Keratinocyte (primary cell): ENCODE measurements at regions not wholly inside any gene's neighbourhood (a gene's known extent, or its start where the extent isn't known, plus 50 kb on each side); places are given as distances from the start of the nearest gene placed in this dataset.

Experiments used
- DNase-seq: peaks from one replicate; pipeline ENCODE4 v3.0.0-alpha.2; 2011; ENCODE audit warnings: low read depth, missing footprints, low spot score
- FAIRE-seq: peaks from 2 replicates; lab custom pipeline; 2011; peaks lifted over from hg19 to GRCh38; lab: Jason Lieb, UNC
- H2AFZ ChIP-seq: 2 replicates; pipeline ENCODE4 v1.6.0; 2012; ENCODE audit warnings: low read length, control low read depth, inconsistent platforms; ENCODE audit not compliant: control insufficient read depth
- H3K27ac ChIP-seq: 2 replicates; pipeline ENCODE4 v1.5.1; 2011; ENCODE audit warnings: low read length; ENCODE audit not compliant: control insufficient read depth, insufficient read depth
- H3K27me3 ChIP-seq: 3 replicates; pipeline ENCODE4 v1.6.0; 2011; ENCODE audit warnings: low read length; ENCODE audit not compliant: control insufficient read depth, insufficient read depth; ENCODE audit errors: extremely low read depth
- H3K36me3 ChIP-seq, 2 experiments: 2 replicates in 1 of 2; 3 replicates in 1 of 2; pipeline ENCODE4 v1.5.1; 2011; ENCODE audit warnings: low read length in 2 of 2, mild to moderate bottlenecking in 1 of 2; ENCODE audit not compliant: control insufficient read depth in 2 of 2, insufficient read depth in 2 of 2; ENCODE audit errors: extremely low read depth in 1 of 2
- H3K4me1 ChIP-seq: 3 replicates; pipeline ENCODE4 v1.5.1; 2011; ENCODE audit warnings: low read length; ENCODE audit not compliant: control insufficient read depth, insufficient read depth; ENCODE audit errors: extremely low read depth
- H3K4me2 ChIP-seq: 3 replicates; pipeline ENCODE4 v1.6.0; 2011; ENCODE audit warnings: low read depth, low read length; ENCODE audit not compliant: control insufficient read depth, insufficient read depth; ENCODE audit errors: extremely low read depth
- H3K4me3 ChIP-seq, 3 experiments: fragments of 200-600 bp in 1 of 3; sonication (generic) in 1 of 3; 2 replicates in 2 of 3; 3 replicates in 1 of 3; pipeline ENCODE4 v1.5.1; 2011 to 2016; ENCODE audit warnings: low read length in 3 of 3, mild to moderate bottlenecking in 3 of 3, control low read depth in 2 of 3, inconsistent platforms in 1 of 3, low read depth in 1 of 3, mixed read lengths in 1 of 3, mixed run types in 1 of 3, moderate library complexity in 1 of 3; ENCODE audit not compliant: control insufficient read depth in 2 of 3, insufficient read depth in 2 of 3; ENCODE audit errors: extremely low read depth in 1 of 3
- H3K79me2 ChIP-seq: 2 replicates; pipeline ENCODE4 v1.6.0; 2012; ENCODE audit warnings: low read length; ENCODE audit not compliant: control insufficient read depth, insufficient read depth
- H3K9ac ChIP-seq: 3 replicates; pipeline ENCODE4 v1.6.0; 2011; ENCODE audit warnings: low read length; ENCODE audit not compliant: control insufficient read depth, insufficient read depth; ENCODE audit errors: extremely low read depth
- H3K9me1 ChIP-seq: 3 replicates; pipeline ENCODE4 v1.6.0; 2011; ENCODE audit warnings: low read length; ENCODE audit not compliant: control insufficient read depth, insufficient read depth; ENCODE audit errors: extremely low read depth
- H3K9me3 ChIP-seq: 2 replicates; pipeline ENCODE4 v1.5.1; 2012; ENCODE audit warnings: low read depth, low read length; ENCODE audit not compliant: control insufficient read depth
- H4K20me1 ChIP-seq: 3 replicates; pipeline ENCODE4 v1.6.0; 2011; ENCODE audit warnings: low read length; ENCODE audit not compliant: control insufficient read depth, insufficient read depth; ENCODE audit errors: extremely low read depth
- EZH2 ChIP-seq: IDR thresholded peaks from one replicate; pipeline ENCODE4 v1.6.1; 2012; ENCODE audit warnings: inconsistent platforms, mild to moderate bottlenecking, low read length, moderate library complexity
- dilution Hi-C: fragments of 300-500 bp; cut with MboI; formaldehyde crosslinking; loops from one replicate; pipeline ENCODE4 v1.7.0; 2020; ENCODE audit warnings: low sequenced_read_pairs; ENCODE audit not compliant: extremely low pct_ligation_motif_present
- TF ChIP-seq, protein P1 (sequence below), 3 experiments: IDR thresholded peaks in 1 of 3; conservative IDR thresholded peaks in 1 of 3; optimal IDR thresholded peaks in 1 of 3; 2 replicates in 2 of 3; 3 replicates in 1 of 3; pipeline versions ENCODE3 to v1.5.1; 2011; ENCODE audit warnings: low read length in 3 of 3, mild to moderate bottlenecking in 3 of 3, moderate library complexity in 2 of 3, control low read depth in 1 of 3, inconsistent platforms in 1 of 3; ENCODE audit not compliant: insufficient read depth in 2 of 3; ENCODE audit errors: extremely low read depth in 1 of 3

DNA sequence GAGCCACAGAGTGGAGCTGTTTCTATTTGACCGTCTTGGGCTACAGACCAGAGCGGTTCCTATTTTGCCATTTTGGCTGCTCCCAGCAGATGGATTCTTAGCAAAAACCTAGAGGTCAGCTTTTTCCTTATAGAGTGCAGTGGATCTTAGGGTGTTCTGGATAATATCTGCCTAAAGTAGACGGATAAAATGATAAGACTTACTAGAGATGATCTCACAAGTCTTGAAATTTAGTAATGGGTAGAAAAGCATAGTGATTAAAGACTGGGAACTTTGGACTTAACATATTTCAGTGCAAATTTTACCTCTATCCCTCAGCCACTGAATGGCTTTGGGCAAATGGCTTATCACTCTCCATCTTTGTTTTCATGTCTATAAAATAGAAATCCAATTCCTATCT lies 439.8 kb downstream of the ADGRL2 start:
- TF ChIP-seq, protein P1, sequence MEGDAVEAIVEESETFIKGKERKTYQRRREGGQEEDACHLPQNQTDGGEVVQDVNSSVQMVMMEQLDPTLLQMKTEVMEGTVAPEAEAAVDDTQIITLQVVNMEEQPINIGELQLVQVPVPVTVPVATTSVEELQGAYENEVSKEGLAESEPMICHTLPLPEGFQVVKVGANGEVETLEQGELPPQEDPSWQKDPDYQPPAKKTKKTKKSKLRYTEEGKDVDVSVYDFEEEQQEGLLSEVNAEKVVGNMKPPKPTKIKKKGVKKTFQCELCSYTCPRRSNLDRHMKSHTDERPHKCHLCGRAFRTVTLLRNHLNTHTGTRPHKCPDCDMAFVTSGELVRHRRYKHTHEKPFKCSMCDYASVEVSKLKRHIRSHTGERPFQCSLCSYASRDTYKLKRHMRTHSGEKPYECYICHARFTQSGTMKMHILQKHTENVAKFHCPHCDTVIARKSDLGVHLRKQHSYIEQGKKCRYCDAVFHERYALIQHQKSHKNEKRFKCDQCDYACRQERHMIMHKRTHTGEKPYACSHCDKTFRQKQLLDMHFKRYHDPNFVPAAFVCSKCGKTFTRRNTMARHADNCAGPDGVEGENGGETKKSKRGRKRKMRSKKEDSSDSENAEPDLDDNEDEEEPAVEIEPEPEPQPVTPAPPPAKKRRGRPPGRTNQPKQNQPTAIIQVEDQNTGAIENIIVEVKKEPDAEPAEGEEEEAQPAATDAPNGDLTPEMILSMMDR (optimal IDR thresholded peaks at IDR 0.05 in 1 of 3, IDR thresholded peaks at IDR 0.05 in 1 of 3, conservative IDR thresholded peaks at IDR 0.05 in 1 of 3; ENCODE audit: extremely low read depth in 1 of 3, insufficient read depth in 2 of 3, low read length in 3 of 3): no peak
- TF ChIP-seq EZH2: no peak
- Histone ChIP-seq H3K9ac (no peak overlapping the region), H3K36me3 (no peaks in the 10 kb centered on the region), H3K9me1 (no peaks in the 10 kb centered on the region), H3K4me1 (no peaks in the 10 kb centered on the region), H3K4me2 (no peak overlapping the region), H3K9me3 (peaks cover 2% of the 10 kb centered on the region), H3K79me2 (no peaks in the 10 kb centered on the region), H4K20me1 (no peaks in the 10 kb centered on the region), H3K27ac (no peak overlapping the region), H3K4me3 (no peak overlapping the region), H3K27me3 (no peaks in the 10 kb centered on the region), H2AFZ (no peak overlapping the region)
- DNase-seq: no peak
- FAIRE-seq: no peak
- dilution Hi-C loops: no loop called here

DNA sequence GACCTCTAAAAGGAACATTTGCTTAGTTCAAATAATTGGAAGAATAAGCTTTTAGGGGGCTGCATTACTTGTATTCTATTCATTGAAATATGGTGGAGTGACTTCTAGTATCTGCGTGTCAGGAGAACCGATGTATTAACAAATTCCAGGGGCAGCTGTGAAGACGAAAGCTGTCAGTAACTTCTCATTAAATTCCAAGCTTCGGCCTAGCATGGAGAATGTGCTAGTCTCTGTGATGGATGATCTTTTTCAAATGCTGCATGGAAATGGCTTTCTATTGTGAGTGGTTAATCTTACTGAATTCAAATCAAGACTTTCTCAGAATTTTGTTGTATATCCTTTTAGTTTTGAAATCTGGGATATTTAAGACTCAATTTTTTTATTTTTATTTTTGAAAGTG lies 429.9 kb downstream of the ADGRL2 start:
- no peak overlapping the region for H3K27ac ChIP-seq
- H3K79me2 ChIP-seq: no peaks in the 10 kb centered on the region
- no peaks in the 10 kb centered on the region for H3K27me3 ChIP-seq
- H3K4me1 ChIP-seq: peaks cover 23% of the 10 kb centered on the region
- H3K9me3 ChIP-seq: no peaks in the 10 kb centered on the region
- no peaks in the 10 kb centered on the region for H3K36me3 ChIP-seq
- H3K4me2 ChIP-seq: no peak overlapping the region
- no peak overlapping the region for H3K4me3 ChIP-seq
- DNase-seq (no peak), FAIRE-seq (no peak)
- no peaks in the 10 kb centered on the region for H4K20me1 ChIP-seq
- TF ChIP-seq, protein P1 (optimal IDR thresholded peaks at IDR 0.05 in 1 of 3, IDR thresholded peaks at IDR 0.05 in 1 of 3, conservative IDR thresholded peaks at IDR 0.05 in 1 of 3; ENCODE audit: extremely low read depth in 1 of 3, insufficient read depth in 2 of 3, low read length in 3 of 3): no peak
- TF ChIP-seq EZH2: no peak
- H3K9me1 ChIP-seq: no peaks in the 10 kb centered on the region
- H2AFZ ChIP-seq: no peak overlapping the region
- no peak overlapping the region for H3K9ac ChIP-seq
- dilution Hi-C loops: no loop called here
